ENCODE measurements at regions not wholly inside any gene's neighbourhood (a gene's known extent, or its start where the extent isn't known, plus 50 kb on each side); places are given as distances from the start of the nearest gene placed in this dataset.
"Not testable (repeated sequence)": the region's sequence is repeated elsewhere in the genome, so short reads cannot be mapped to it uniquely, and the experiment has no call there.

DNA sequence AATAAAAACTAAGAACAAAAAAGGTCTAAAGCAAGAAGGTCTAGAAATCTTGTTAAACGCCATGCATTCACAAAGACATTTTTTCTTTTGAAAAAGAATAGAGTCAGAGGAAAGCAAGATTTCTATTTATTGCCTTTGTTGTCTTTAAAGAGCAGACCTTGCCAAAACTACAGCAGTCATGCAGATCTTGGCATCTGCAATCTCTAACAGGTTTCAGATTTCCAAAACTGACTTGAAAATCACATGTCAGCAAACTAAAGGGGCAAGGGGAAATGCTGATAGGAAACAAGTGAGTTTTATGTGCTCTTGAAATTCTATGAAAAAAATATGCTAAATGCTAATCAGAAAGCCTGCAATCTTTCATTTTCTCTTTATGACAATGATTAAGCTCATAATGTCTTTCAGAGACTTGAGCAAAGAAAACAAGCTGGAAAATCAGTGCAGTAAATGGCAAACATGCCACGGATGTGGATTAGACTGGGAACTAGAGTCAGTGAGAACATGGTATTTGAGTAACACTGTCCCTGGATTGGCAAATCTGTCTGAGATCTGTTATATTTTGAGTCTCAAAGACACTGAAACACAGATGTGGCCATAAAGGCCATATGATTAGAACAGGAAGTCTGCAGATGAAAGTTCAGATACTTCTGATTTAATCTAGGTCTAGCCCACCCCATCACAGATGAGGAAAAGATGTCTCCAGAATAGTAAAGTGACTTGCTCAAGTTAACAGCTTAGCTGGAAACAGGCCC lies 361.4 kb upstream of the RPS23 start:
- DNase-seq (ENCODE audit: low read depth) = no peak
- TF ChIP-seq, protein P1, sequence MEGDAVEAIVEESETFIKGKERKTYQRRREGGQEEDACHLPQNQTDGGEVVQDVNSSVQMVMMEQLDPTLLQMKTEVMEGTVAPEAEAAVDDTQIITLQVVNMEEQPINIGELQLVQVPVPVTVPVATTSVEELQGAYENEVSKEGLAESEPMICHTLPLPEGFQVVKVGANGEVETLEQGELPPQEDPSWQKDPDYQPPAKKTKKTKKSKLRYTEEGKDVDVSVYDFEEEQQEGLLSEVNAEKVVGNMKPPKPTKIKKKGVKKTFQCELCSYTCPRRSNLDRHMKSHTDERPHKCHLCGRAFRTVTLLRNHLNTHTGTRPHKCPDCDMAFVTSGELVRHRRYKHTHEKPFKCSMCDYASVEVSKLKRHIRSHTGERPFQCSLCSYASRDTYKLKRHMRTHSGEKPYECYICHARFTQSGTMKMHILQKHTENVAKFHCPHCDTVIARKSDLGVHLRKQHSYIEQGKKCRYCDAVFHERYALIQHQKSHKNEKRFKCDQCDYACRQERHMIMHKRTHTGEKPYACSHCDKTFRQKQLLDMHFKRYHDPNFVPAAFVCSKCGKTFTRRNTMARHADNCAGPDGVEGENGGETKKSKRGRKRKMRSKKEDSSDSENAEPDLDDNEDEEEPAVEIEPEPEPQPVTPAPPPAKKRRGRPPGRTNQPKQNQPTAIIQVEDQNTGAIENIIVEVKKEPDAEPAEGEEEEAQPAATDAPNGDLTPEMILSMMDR (conservative IDR thresholded peaks at IDR 0.05; ENCODE audit: low read depth, low read length) = no peak
- H3K4me3 ChIP-seq (ENCODE audit: low read length) = no peak overlapping the region

GRCh38 chr5:82636591-82636990 lies 358.4 kb upstream of the RPS23 start:
- no peak for DNase-seq (ENCODE audit: low read depth)
- TF ChIP-seq, protein P1 (conservative IDR thresholded peaks at IDR 0.05; ENCODE audit: low read depth, low read length) = no peak
- no peak overlapping the region for H3K4me3 ChIP-seq (ENCODE audit: low read length)

DNA sequence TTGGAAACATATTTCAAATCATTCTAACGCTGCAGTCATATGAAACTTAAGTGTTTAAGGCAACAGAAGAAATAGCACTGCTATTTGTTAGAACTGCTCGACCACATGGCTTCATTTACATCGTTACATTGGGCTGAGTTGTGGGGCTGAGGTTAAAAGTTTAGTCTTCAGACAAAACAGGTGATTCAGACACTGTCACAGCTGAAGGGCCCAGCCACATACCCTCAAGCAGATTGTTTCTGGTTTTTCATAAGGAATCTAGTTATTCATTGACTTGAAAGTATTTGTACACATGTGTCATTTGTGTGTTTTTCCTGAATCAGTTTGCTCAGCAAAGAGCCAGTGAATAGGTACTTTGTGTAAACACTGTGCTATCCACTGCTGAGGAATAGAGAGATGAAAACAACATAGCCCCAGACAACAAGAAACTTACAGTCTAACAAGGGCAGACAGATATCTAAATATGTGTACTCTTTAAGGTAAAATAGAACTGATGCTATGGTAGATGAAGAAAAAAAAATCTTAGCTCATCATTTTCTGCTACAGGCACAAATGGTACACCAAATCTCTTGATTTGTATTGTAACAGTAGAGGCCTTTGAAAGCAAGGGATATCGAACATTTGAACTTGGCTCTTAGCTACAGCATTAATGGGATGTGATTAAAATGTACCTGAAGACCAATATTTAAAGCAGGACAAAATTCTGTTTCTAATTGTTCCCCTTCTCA lies 357.6 kb upstream of the RPS23 start:
- peak; percentile 56 for DNase-seq (ENCODE audit: low read depth)
- TF ChIP-seq, protein P1 (conservative IDR thresholded peaks at IDR 0.05; ENCODE audit: low read depth, low read length) = no peak
- H3K4me3 ChIP-seq (ENCODE audit: low read length) = no peak overlapping the region

- TF ChIP-seq, protein P1 (conservative IDR thresholded peaks at IDR 0.05; ENCODE audit: low read depth, low read length) = no peak
- no peak for DNase-seq (ENCODE audit: low read depth)
- H3K4me3 ChIP-seq (ENCODE audit: low read length) = no peak overlapping the region
Observed at GRCh38 chr5:82628364-82628910, 350.3 kb upstream of the RPS23 start.

GRCh38 chr5:82626905-82627591 lies 348.9 kb upstream of the RPS23 start:
- H3K4me3 ChIP-seq (ENCODE audit: low read length); DNase-seq (ENCODE audit: low read depth): not testable (repeated sequence)

- not testable (repeated sequence) for DNase-seq (ENCODE audit: low read depth); H3K4me3 ChIP-seq (ENCODE audit: low read length)
Observed at GRCh38 chr5:82626012-82626411, 347.9 kb upstream of the RPS23 start.

- no peak for DNase-seq (ENCODE audit: low read depth)
- TF ChIP-seq, protein P1 (conservative IDR thresholded peaks at IDR 0.05; ENCODE audit: low read depth, low read length) = no peak
Observed at GRCh38 chr5:82624062-82624461, 345.9 kb upstream of the RPS23 start.

More at GRCh38 chr5:82624062-82624461, 345.9 kb upstream of the RPS23 start:
- H3K4me3 ChIP-seq (ENCODE audit: low read length) = no peak overlapping the region

All from retinal pigment epithelial cell (primary cell).